Peyer's patch (tissue), 4 donors: ENCODE measurements at regions not wholly inside any gene's neighbourhood (a gene's known extent, or its start where the extent isn't known, plus 50 kb on each side); places are given as distances from the start of the nearest gene placed in this dataset.

Experiments used
- CTCF ChIP-seq, 6 experiments: fragments of 450-650 bp in 4 of 6; fragments of 200-600 bp in 2 of 6; sonication (generic) in 1 of 6; IDR thresholded peaks; one replicate each; pipeline ENCODE4 v1.5.1; 2017 to 2019; ENCODE audit warnings: antibody characterized with exemption in 6 of 6, mild to moderate bottlenecking in 3 of 6, moderate library complexity in 1 of 6
- POLR2A ChIP-seq, 2 donors: fragments of 450-650 bp; IDR thresholded peaks; one replicate each; pipeline ENCODE4 v1.5.1; 2017; ENCODE audit warnings: antibody characterized with exemption in 2 of 2, mild to moderate bottlenecking in 2 of 2, moderate library complexity in 2 of 2

- TF ChIP-seq CTCF (IDR thresholded peaks at IDR 0.05) = no peak
- no peak for TF ChIP-seq POLR2A (IDR thresholded peaks at IDR 0.05)
Measured at GRCh38 chr9:89850631-89851325, 246.0 kb downstream of the GADD45G start.
